Mucosa of descending colon (tissue), 3 donors: ENCODE measurements at regions not wholly inside any gene's neighbourhood (a gene's known extent, or its start where the extent isn't known, plus 50 kb on each side); places are given as distances from the start of the nearest gene placed in this dataset.

Source experiments
- ATAC-seq: fragments of 200-7000 bp; cut with Tn5 transposase; one replicate; pipeline ENCODE4 v1.9.1; 2020; ENCODE audit warnings: mild to moderate bottlenecking, moderate library complexity
- DNase-seq, 3 donors: peaks; one replicate each; pipeline ENCODE4 v3.0.0-alpha.2; 2020
- H3K36me3 ChIP-seq: fragments of 200-600 bp; one replicate; pipeline ENCODE4 v1.8.0; 2021; ENCODE audit warnings: low read depth, mild to moderate bottlenecking
- H3K4me1 ChIP-seq: fragments of 200-600 bp; one replicate; pipeline ENCODE4 v1.8.0; 2021; ENCODE audit warnings: low read depth, mild to moderate bottlenecking
- H3K4me3 ChIP-seq: fragments of 200-600 bp; one replicate; pipeline ENCODE4 v1.8.0; 2021; ENCODE audit warnings: mild to moderate bottlenecking
- H3K9me3 ChIP-seq: fragments of 200-600 bp; one replicate; pipeline ENCODE4 v1.8.0; 2021; ENCODE audit warnings: mild to moderate bottlenecking
- CTCF ChIP-seq: fragments of 200-600 bp; IDR thresholded peaks from one replicate; pipeline ENCODE4 v1.8.0; 2022; ENCODE audit warnings: antibody characterized with exemption, mild to moderate bottlenecking
- intact Hi-C, 2 donors: fragments of 100-400 bp; cut with DNase I in 1 of 2; cut with micrococcal nuclease in 1 of 2; formaldehyde crosslinking; loops; one replicate each; pipeline versions ENCODE4 v1.11.0 to v1.11.1; 2022; cut with DNase I, micrococcal nuclease
- donor health status: DM: no; HTN: no; CAD: no; lungs with moderate emphysema.
- donor health status: DM: no; HTN: no; CAD: no.
- donor health status: DM: no; HTN: yes; CAD: no.

DNA sequence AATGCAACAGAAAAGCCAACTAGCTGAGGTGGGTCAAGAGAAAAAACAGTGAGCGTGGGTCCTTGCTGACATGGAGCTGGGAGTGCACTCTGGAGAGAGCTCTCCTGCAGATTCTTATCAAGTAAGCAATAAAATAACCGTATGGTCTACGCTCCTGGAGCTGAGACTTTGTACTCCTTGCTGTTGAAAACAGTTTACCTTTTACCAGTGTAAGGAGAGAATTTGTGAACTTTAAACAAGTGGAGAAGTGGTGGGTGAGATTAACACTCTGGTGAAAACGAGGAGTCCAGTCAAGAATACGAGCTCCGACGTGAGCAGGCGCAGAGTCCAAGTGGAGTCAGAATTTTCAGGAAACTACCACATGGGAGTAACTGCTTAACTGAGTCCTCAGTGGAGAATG lies 156.1 kb upstream of the ERCC6L2 start:
- peak; percentile 87 for ATAC-seq
- no peak for TF ChIP-seq CTCF
- Histone ChIP-seq H3K9me3 (peaks cover 11% of the 10 kb centered on the region), H3K4me1 (peaks cover 29% of the 10 kb centered on the region), H3K4me3 (no peak overlapping the region), H3K36me3 (no peaks in the 10 kb centered on the region)
- intact Hi-C loops = no loop called here
- DNase-seq = peak in 2 of 3 donors; percentile 59

DNA sequence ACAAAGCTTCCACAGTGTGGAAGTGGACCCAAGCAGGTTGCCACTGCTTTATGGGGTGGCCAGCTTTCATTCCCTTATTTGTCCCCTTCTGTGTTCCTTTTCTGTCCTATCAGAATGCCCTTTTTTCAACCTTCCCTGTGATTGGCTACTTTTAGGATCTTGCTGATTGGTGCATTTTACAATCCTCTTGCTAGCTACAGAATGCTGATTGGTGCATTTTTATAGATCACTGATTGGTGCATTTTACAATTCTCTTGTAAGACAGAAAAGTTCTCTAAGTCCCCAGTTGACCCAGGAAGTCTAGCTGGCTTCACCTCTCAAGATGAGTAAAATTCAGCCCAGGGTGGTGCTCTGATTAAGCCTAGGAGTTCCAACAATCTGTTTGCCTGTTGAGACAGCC lies 157.2 kb upstream of the ERCC6L2 start:
- Histone ChIP-seq H3K36me3 (no peaks in the 10 kb centered on the region), H3K9me3 (peaks cover 11% of the 10 kb centered on the region), H3K4me3 (no peak overlapping the region), H3K4me1 (peaks cover 22% of the 10 kb centered on the region)
- no peak for TF ChIP-seq CTCF
- intact Hi-C loops = no loop called here
- DNase-seq (no peak), ATAC-seq (no peak)

DNA sequence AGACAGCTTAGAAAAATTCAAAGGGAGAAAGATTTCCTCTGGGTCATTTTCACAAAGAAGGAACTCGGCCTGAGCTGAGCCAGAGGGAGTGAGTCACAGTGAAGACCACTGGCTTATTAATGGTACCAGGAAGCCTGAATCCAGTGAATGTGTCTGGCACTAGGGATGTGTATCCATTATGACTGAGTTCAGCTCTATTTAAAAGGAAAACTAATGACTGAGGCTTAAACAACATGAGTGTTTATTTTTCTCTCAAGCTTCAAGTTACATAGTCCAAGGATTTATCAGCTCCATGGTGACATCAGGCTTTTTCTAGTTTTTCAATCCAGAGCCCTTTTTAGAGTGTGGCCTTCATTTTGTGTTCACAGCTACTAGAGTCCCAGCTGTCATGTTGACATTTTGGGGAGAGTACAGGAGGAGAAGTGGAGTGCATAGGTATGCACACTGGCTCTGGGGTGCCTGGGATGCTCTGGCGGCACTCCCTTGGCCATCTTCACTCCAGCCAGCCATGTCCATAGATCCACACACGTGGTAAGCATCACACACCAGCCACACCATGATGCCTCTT lies 159.5 kb upstream of the ERCC6L2 start:
- H3K36me3 ChIP-seq = no peaks in the 10 kb centered on the region
- H3K4me1 ChIP-seq = peaks cover 17% of the 10 kb centered on the region
- no peak overlapping the region for H3K4me3 ChIP-seq
- no peak for ATAC-seq
- peaks cover 11% of the 10 kb centered on the region for H3K9me3 ChIP-seq
- no peak for DNase-seq
- intact Hi-C loops = no loop called here
- TF ChIP-seq CTCF = no peak

- H3K36me3 ChIP-seq = no peaks in the 10 kb centered on the region
- ATAC-seq (no peak), DNase-seq (no peak)
- H3K4me3 ChIP-seq = no peak overlapping the region
- H3K9me3 ChIP-seq = peaks cover 5% of the 10 kb centered on the region
- intact Hi-C loops = no loop called here
- no peaks in the 10 kb centered on the region for H3K4me1 ChIP-seq
- no peak for TF ChIP-seq CTCF
These were observed 165.0 kb upstream of the ERCC6L2 start for GRCh38 chr9:95710446-95710845.

GRCh38 chr9:95696701-95697100 lies 178.8 kb upstream of the ERCC6L2 start:
- ATAC-seq = peak; percentile 98
- TF ChIP-seq CTCF = no peak
- Histone ChIP-seq H3K9me3 (no peaks in the 10 kb centered on the region), H3K36me3 (no peaks in the 10 kb centered on the region), H3K4me3 (no peak overlapping the region), H3K4me1 (no peaks in the 10 kb centered on the region)
- intact Hi-C loops = no loop called here
- DNase-seq = peak in 2 of 3 donors; percentile 52 to 58

DNA sequence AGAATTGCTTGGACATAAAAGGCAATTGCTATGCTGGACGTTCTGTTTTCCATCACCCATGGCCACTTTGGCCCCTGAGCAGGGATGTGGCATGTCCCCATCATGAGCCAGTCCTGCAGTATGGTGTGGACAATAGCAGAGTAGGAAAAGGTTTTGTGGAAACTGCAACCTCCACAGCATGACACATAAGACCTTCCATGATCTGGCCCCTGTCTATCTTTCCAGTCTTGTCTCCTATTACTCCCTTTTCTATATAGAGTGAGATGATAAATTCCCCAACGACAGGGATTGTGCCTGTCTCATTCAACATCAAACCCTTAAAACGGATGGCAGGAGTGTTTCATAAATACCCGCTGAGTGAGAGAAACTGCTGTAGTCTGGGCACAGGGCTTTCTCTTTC lies 174.7 kb upstream of the PTCH1 start:
- H3K4me3 ChIP-seq = no peak overlapping the region
- intact Hi-C loops = no loop called here

More for the DNA sequence above, 174.7 kb upstream of the PTCH1 start:
- TF ChIP-seq CTCF = no peak
- H3K9me3 ChIP-seq = no peaks in the 10 kb centered on the region
- no peaks in the 10 kb centered on the region for H3K36me3 ChIP-seq
- ATAC-seq (no peak), DNase-seq (no peak)
- no peaks in the 10 kb centered on the region for H3K4me1 ChIP-seq
